Hepatocyte (in vitro differentiated cells): ENCODE measurements at regions not wholly inside any gene's neighbourhood (a gene's known extent, or its start where the extent isn't known, plus 50 kb on each side); places are given as distances from the start of the nearest gene placed in this dataset.

Experiments used
- DNase-seq: peaks from one replicate; pipeline ENCODE4 v3.0.0-alpha.2; 2016; ENCODE audit warnings: low spot score
- H2AFZ ChIP-seq: fragments of 200-600 bp; sonication (generic); 2 replicates; pipeline ENCODE4 v1.6.0; 2016; ENCODE audit warnings: antibody characterized with exemption, mild to moderate bottlenecking
- H3K27ac ChIP-seq: fragments of 200-600 bp; sonication (generic); 2 replicates; pipeline ENCODE4 v1.5.1; 2016; ENCODE audit warnings: mild to moderate bottlenecking
- H3K27me3 ChIP-seq: fragments of 200-600 bp; sonication (generic); 2 replicates; pipeline ENCODE4 v1.6.1; 2016
- H3K36me3 ChIP-seq: fragments of 200-600 bp; sonication (generic); replicated peaks from 2 replicates; pipeline ENCODE4 v1.5.1; 2016; ENCODE audit warnings: low read depth; ENCODE audit not compliant: insufficient read depth
- H3K4me1 ChIP-seq: fragments of 200-600 bp; sonication (generic); 2 replicates; pipeline ENCODE4 v1.5.1; 2016; ENCODE audit warnings: mild to moderate bottlenecking, moderate library complexity; ENCODE audit not compliant: insufficient read depth
- H3K4me2 ChIP-seq: fragments of 200-600 bp; sonication (generic); 2 replicates; pipeline ENCODE4 v1.6.0; 2016
- H3K4me3 ChIP-seq: fragments of 200-600 bp; sonication (generic); 2 replicates; pipeline ENCODE4 v1.5.1; 2016; ENCODE audit warnings: mild to moderate bottlenecking
- H3K79me2 ChIP-seq: fragments of 200-600 bp; sonication (generic); 2 replicates; pipeline ENCODE4 v1.6.0; 2017; ENCODE audit warnings: mild to moderate bottlenecking
- H3K9me2 ChIP-seq: fragments of 200-600 bp; sonication (generic); replicated peaks from 2 replicates; pipeline ENCODE4 v1.6.0; 2017; ENCODE audit warnings: mild to moderate bottlenecking; ENCODE audit not compliant: insufficient read depth
- H3K9me3 ChIP-seq: fragments of 200-600 bp; sonication (generic); 2 replicates; pipeline ENCODE4 v1.5.1; 2016; ENCODE audit warnings: low read depth, mild to moderate bottlenecking
- H4K20me1 ChIP-seq: fragments of 200-600 bp; sonication (generic); 2 replicates; pipeline ENCODE4 v1.6.0; 2016; ENCODE audit warnings: mild to moderate bottlenecking; ENCODE audit not compliant: insufficient read depth, poor library complexity, severe bottlenecking
- EZH2 ChIP-seq: fragments of 200-600 bp; sonication (generic); IDR thresholded peaks from 2 replicates; pipeline ENCODE4 v1.6.1; 2016; ENCODE audit warnings: antibody characterized with exemption, mild to moderate bottlenecking, borderline replicate concordance
- EZH2phosphoT487 ChIP-seq: fragments of 200-600 bp; sonication (generic); IDR thresholded peaks from one replicate; pipeline ENCODE4 v1.6.1; 2018; ENCODE audit warnings: antibody characterized with exemption, mild to moderate bottlenecking, low read depth, moderate library complexity; ENCODE audit not compliant: unreplicated experiment, severe bottlenecking
- WGBS: methylation state at CpG from one replicate; pipeline ENCODE4 v1.1.6; 2016; ENCODE audit warnings: low lambda C conversion rate; ENCODE audit errors: missing lambda C conversion rate; 5-methylcytosine and 5-hydroxymethylcytosine counted together
- TF ChIP-seq, protein P1 (sequence below): fragments of 200-600 bp; sonication (generic); IDR thresholded peaks from 2 replicates; pipeline ENCODE4 v1.5.1; 2016; ENCODE audit warnings: antibody characterized with exemption, mild to moderate bottlenecking; ENCODE audit not compliant: poor library complexity

DNA sequence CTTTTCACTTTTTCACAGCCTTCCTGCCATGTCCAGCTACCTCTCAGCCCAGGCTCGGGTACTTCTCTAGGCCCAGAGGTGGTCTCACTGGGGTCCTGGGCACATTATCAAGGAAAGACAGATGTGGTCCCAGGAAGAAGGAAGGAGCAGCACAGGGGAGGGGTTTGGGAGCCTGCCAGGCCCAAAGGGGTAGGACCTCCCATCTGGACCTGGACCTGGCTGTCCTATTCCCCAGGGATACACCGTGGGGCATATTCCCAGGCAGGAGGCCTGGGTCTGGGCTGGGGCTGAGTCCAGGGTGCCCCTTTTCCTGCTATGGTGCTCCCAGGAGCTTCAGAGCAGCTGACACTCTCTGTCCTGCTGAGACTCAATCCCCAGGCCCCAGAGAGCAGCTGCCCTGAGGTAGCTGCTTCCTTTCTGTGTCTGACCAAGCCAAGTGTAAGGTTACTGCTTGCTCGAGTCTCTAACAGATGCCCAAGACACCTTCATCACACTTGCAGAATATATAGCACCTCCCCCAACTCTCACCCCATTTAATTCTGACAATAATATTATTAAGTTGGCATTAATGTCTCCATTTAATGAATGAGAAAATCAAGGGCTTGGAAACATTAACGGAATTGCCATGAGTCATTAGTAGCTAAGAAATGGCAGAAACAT lies 232.0 kb downstream of the BUD13 start:
- TF ChIP-seq EZH2, result no peak
- TF ChIP-seq EZH2phosphoT487, result no peak
- TF ChIP-seq, protein P1, sequence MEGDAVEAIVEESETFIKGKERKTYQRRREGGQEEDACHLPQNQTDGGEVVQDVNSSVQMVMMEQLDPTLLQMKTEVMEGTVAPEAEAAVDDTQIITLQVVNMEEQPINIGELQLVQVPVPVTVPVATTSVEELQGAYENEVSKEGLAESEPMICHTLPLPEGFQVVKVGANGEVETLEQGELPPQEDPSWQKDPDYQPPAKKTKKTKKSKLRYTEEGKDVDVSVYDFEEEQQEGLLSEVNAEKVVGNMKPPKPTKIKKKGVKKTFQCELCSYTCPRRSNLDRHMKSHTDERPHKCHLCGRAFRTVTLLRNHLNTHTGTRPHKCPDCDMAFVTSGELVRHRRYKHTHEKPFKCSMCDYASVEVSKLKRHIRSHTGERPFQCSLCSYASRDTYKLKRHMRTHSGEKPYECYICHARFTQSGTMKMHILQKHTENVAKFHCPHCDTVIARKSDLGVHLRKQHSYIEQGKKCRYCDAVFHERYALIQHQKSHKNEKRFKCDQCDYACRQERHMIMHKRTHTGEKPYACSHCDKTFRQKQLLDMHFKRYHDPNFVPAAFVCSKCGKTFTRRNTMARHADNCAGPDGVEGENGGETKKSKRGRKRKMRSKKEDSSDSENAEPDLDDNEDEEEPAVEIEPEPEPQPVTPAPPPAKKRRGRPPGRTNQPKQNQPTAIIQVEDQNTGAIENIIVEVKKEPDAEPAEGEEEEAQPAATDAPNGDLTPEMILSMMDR, result no peak
- H3K4me2 ChIP-seq, result no peak overlapping the region
- WGBS, result 78% methylated on average over 4 of the region's 4 CpGs
- H3K27ac ChIP-seq, result no peak overlapping the region
- H3K9me2 ChIP-seq, result no peaks in the 10 kb centered on the region
- H3K4me1 ChIP-seq, result no peaks in the 10 kb centered on the region
- H2AFZ ChIP-seq, result no peak overlapping the region
- no peaks in the 10 kb centered on the region for H3K36me3 ChIP-seq
- peaks cover 24% of the 10 kb centered on the region for H3K27me3 ChIP-seq
- no peak overlapping the region for H3K4me3 ChIP-seq
- H4K20me1 ChIP-seq, result no peaks in the 10 kb centered on the region
- H3K9me3 ChIP-seq, result no peaks in the 10 kb centered on the region
- H3K79me2 ChIP-seq, result no peaks in the 10 kb centered on the region
- no peak for DNase-seq

DNA sequence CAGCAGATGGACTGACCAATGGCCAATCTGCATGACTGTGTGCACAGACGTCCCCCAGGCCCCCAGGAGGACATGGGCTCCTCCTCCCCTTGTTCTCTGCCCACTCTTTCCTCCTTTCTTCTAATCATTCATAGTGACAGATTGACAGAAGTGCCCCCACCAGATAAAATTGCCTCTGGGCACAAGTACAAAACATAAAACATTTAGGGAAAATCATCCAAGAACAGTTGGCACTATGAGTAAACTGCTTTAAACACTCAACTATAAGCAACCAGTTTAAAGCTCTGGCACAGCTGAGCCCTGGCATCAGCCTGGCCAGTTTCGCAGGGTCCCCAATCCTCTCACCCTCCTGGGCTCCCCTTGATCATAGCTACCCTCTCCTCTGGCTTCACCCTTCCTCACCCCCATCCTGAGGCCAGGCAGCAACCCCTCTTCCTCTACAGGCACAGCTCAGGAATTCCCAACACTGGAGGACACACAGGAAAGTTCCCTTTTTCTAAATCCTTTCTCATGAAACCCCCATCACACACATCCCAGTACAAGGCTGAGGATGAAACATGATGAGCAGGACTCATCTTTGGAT lies 232.9 kb downstream of the BUD13 start:
- Histone ChIP-seq H3K36me3 (no peaks in the 10 kb centered on the region), H3K27ac (no peak overlapping the region), H3K79me2 (no peaks in the 10 kb centered on the region), H3K4me1 (no peaks in the 10 kb centered on the region), H3K4me3 (no peak overlapping the region), H3K9me2 (no peaks in the 10 kb centered on the region), H4K20me1 (no peaks in the 10 kb centered on the region), H2AFZ (no peak overlapping the region), H3K27me3 (peaks cover 33% of the 10 kb centered on the region), H3K4me2 (no peak overlapping the region), H3K9me3 (no peaks in the 10 kb centered on the region)
- no peak for TF ChIP-seq EZH2
- TF ChIP-seq, protein P1, result no peak
- TF ChIP-seq EZH2phosphoT487, result no peak
- WGBS, result 75% methylated on average over 2 of the region's 2 CpGs
- no peak for DNase-seq

- Histone ChIP-seq H3K36me3 (no peaks in the 10 kb centered on the region), H3K27ac (no peak overlapping the region), H3K9me2 (no peaks in the 10 kb centered on the region), H3K4me2 (no peak overlapping the region), H3K9me3 (no peaks in the 10 kb centered on the region), H3K4me3 (no peak overlapping the region), H4K20me1 (no peaks in the 10 kb centered on the region), H3K4me1 (no peaks in the 10 kb centered on the region), H2AFZ (no peak overlapping the region), H3K79me2 (no peaks in the 10 kb centered on the region), H3K27me3 (peaks cover 40% of the 10 kb centered on the region)
- no peak for DNase-seq
- TF ChIP-seq EZH2phosphoT487, result no peak
- TF ChIP-seq, protein P1, result no peak
- TF ChIP-seq EZH2, result no peak
- 83% methylated on average over 4 of the region's 4 CpGs for WGBS
Measured at GRCh38 chr11:116539211-116539610, 233.6 kb downstream of the BUD13 start.
